Transverse colon (tissue), 4 donors: ENCODE measurements at regions not wholly inside any gene's neighbourhood (a gene's known extent, or its start where the extent isn't known, plus 50 kb on each side); places are given as distances from the start of the nearest gene placed in this dataset.

ENCODE experiments used
- DNase-seq: peaks from one replicate; pipeline ENCODE4 v3.0.0-alpha.2; 2019
- H3K27ac ChIP-seq, 4 donors: fragments of 200-600 bp; sonication (generic); 2 replicates each; pipeline ENCODE4 v1.5.1; 2016 to 2018; ENCODE audit warnings: inconsistent platforms in 4 of 4
- H3K27me3 ChIP-seq: fragments of 200-600 bp; sonication (generic); 2 replicates; pipeline ENCODE4 v1.5.1; 2017; ENCODE audit warnings: inconsistent platforms
- H3K36me3 ChIP-seq, 4 donors: fragments of 200-600 bp; sonication (generic); 2 replicates each; pipeline ENCODE4 v1.5.1; 2017 to 2019; ENCODE audit warnings: inconsistent platforms in 4 of 4
- H3K4me1 ChIP-seq, 4 donors: fragments of 200-600 bp; sonication (generic); 2 replicates each; pipeline ENCODE4 v1.5.1; 2017 to 2020; ENCODE audit warnings: inconsistent platforms in 4 of 4
- H3K4me3 ChIP-seq, 4 donors: fragments of 200-600 bp; sonication (generic); 1 replicate in 1 of 4; 2 replicates in 3 of 4; pipeline versions ENCODE4 v1.5.1 to v1.6.1; 2017 to 2019; ENCODE audit warnings: inconsistent platforms in 4 of 4
- H3K9me3 ChIP-seq, 2 donors: fragments of 200-600 bp; sonication (generic); 2 replicates each; pipeline ENCODE4 v1.5.1; 2017 to 2019; ENCODE audit warnings: inconsistent platforms in 2 of 2
- CTCF ChIP-seq, 5 experiments: fragments of 200-600 bp in 3 of 5; fragments of 450-650 bp in 2 of 5; sonication (generic) in 3 of 5; IDR thresholded peaks; 1 replicate in 2 of 5; 2 replicates in 3 of 5; pipeline ENCODE4 v1.5.1; 2016 to 2017; ENCODE audit warnings: antibody characterized with exemption in 5 of 5, inconsistent platforms in 3 of 5, mild to moderate bottlenecking in 2 of 5, moderate library complexity in 1 of 5
- EP300 ChIP-seq: sonication (generic); formaldehyde crosslinking; IDR thresholded peaks from one replicate; pipeline ENCODE4 v1.6.1; 2017; ENCODE audit warnings: antibody characterized with exemption, low read depth
- POLR2A ChIP-seq: fragments of 450-650 bp; IDR thresholded peaks from one replicate; pipeline ENCODE4 v1.6.1; 2016; ENCODE audit warnings: antibody characterized with exemption, mild to moderate bottlenecking, moderate library complexity
- POLR2AphosphoS5 ChIP-seq, 3 donors: sonication (generic); formaldehyde crosslinking; IDR thresholded peaks; one replicate each; pipeline ENCODE4 v1.6.1; 2016; ENCODE audit warnings: antibody characterized with exemption in 3 of 3
- WGBS, 2 donors: methylation state at CpG; one replicate each; pipeline ENCODE4 v1.1.5; 2018; ENCODE audit warnings: low coverage in 1 of 2; 5-methylcytosine and 5-hydroxymethylcytosine counted together
- in situ Hi-C, 4 donors: fragments of 200-750 bp; cut with MboI; loops; one replicate each; pipeline versions ENCODE4 v1.15.0 to v1.15.1; 2017; ENCODE audit warnings: low sequenced_read_pairs in 3 of 4, low pct_ligation_motif_present in 1 of 4, low pct_unique_long_range_greater_than_20kb in 1 of 4
- intact Hi-C: fragments of 100-400 bp; cut with DNase I; formaldehyde crosslinking; loops from one replicate; pipeline ENCODE4 v1.15.1; 2023; ENCODE audit warnings: low total_unique reads

GRCh38 chr4:26076896-26077295, 162.9 kb downstream of the SMIM20 start:
- TF ChIP-seq POLR2A (no peak), EP300 (no peak), CTCF (IDR thresholded peaks at IDR 0.05) (no peak), POLR2AphosphoS5 (IDR thresholded peaks at IDR 0.05) (no peak)
- Histone ChIP-seq H3K27ac (no peak overlapping the region), H3K27me3 (no peaks in the 10 kb centered on the region), H3K9me3 (no peaks in the 10 kb centered on the region), H3K4me1 (peaks cover 0 to 8% (median 2%) of the 10 kb centered on the region in 4 donors), H3K4me3 (no peak overlapping the region), H3K36me3 (no peaks in the 10 kb centered on the region)
- in situ Hi-C loops (loop anchor here in 2 of 4 donors (5.0 to 25.0 kb wide), 3 partner anchors 235 to 335 kb away; partner anchors contain the start of gene RBPJ (in 1 of the 2)), intact Hi-C loops (no loop called here)
- DNase-seq, result no peak
- WGBS, 2 donors, result 70 to 85% methylated on average over 2 to 4 of the region's 4 CpGs

- Histone ChIP-seq H3K4me1 (peaks cover 0 to 11% (median 3%) of the 10 kb centered on the region in 4 donors), H3K9me3 (no peaks in the 10 kb centered on the region), H3K27ac (no peak overlapping the region), H3K36me3 (no peaks in the 10 kb centered on the region), H3K27me3 (no peaks in the 10 kb centered on the region), H3K4me3 (no peak overlapping the region)
- DNase-seq, result no peak
- 74 to 91% methylated on average over 3 of the region's 3 CpGs for WGBS, 2 donors
- TF ChIP-seq EP300, result no peak
- TF ChIP-seq POLR2A, result no peak
- no peak for TF ChIP-seq CTCF (IDR thresholded peaks at IDR 0.05)
- TF ChIP-seq POLR2AphosphoS5 (IDR thresholded peaks at IDR 0.05), result no peak
- in situ Hi-C loops (loop anchor here in 2 of 4 donors (5.0 to 25.0 kb wide), 3 partner anchors 235 to 335 kb away; partner anchors contain the start of gene RBPJ (in 1 of the 2)), intact Hi-C loops (no loop called here)
Observed at GRCh38 chr4:26077756-26078155, 163.7 kb downstream of the SMIM20 start.

- H3K4me3 ChIP-seq, result no peak overlapping the region
- in situ Hi-C loops (loop anchor here in 3 of 4 donors (10.0 to 25.0 kb wide), 3 partner anchors 231 to 331 kb away; partner anchors contain the start of gene RBPJ (in 3 of the 3)), intact Hi-C loops (no loop called here)
- peaks cover 0 to 9% (median 3%) of the 10 kb centered on the region in 4 donors for H3K4me1 ChIP-seq
- DNase-seq, result no peak
- no peaks in the 10 kb centered on the region for H3K36me3 ChIP-seq
- 65 to 68% methylated on average over 7 to 14 of the region's 14 CpGs for WGBS, 2 donors
- no peak overlapping the region for H3K27ac ChIP-seq
- no peaks in the 10 kb centered on the region for H3K9me3 ChIP-seq
- TF ChIP-seq POLR2AphosphoS5 (IDR thresholded peaks at IDR 0.05) (no peak), POLR2A (no peak), CTCF (IDR thresholded peaks at IDR 0.05) (no peak), EP300 (no peak)
- H3K27me3 ChIP-seq, result no peaks in the 10 kb centered on the region
Observed at GRCh38 chr4:26080870-26081628, 167.0 kb downstream of the SMIM20 start.

- 48 to 49% methylated on average over 6 of the region's 6 CpGs for WGBS, 2 donors
- no peak for DNase-seq
- Histone ChIP-seq H3K27me3 (no peaks in the 10 kb centered on the region), H3K4me3 (no peak overlapping the region), H3K4me1 (peaks cover 0 to 9% (median 3%) of the 10 kb centered on the region in 4 donors), H3K36me3 (no peaks in the 10 kb centered on the region), H3K9me3 (no peaks in the 10 kb centered on the region), H3K27ac (no peak overlapping the region)
- TF ChIP-seq POLR2A (no peak), CTCF (IDR thresholded peaks at IDR 0.05) (peak; percentile 65 to 79 (median 73)), POLR2AphosphoS5 (IDR thresholded peaks at IDR 0.05) (no peak), EP300 (no peak)
- in situ Hi-C loops (loop anchor here in 3 of 4 donors (10.0 to 25.0 kb wide), 3 partner anchors 230 to 330 kb away; partner anchors contain the start of gene RBPJ (in 3 of the 3)), intact Hi-C loops (no loop called here)
Observed at GRCh38 chr4:26081795-26082498, 167.9 kb downstream of the SMIM20 start.
